PC-9 (cell line): ENCODE measurements at regions not wholly inside any gene's neighbourhood (a gene's known extent, or its start where the extent isn't known, plus 50 kb on each side); places are given as distances from the start of the nearest gene placed in this dataset.

Source experiments
- BruUV-seq: library from RNA; stranded (reverse); fragments of 400-500 nt; replicated peaks from 2 replicates; lab custom pipeline; 2021; lab: Mats Ljungman, UMichigan
- CTCF ChIA-PET: fragments of 300-600 bp; sonication (Branson Sonifier 250); formaldehyde crosslinking; loops from one replicate; lab custom pipeline; 2022; ENCODE audit warnings: antibody characterized with exemption; lab: Charles Lee
- POLR2A ChIA-PET: fragments of 300-600 bp; sonication (Branson Sonifier 250); formaldehyde crosslinking; loops from one replicate; lab custom pipeline; 2022; ENCODE audit warnings: antibody characterized with exemption; ENCODE audit not compliant: unreplicated experiment; lab: Charles Lee
- DNase-seq, 2 experiments: peaks; one replicate each; pipeline versions ENCODE4 v3.0.0 to v3.0.0-alpha.2; 2015 to 2022; ENCODE audit warnings: mixed read lengths in 1 of 2
- H2AFZ ChIP-seq: fragments of 200-600 bp; sonication (generic); 2 replicates; pipeline ENCODE4 v1.8.1; 2017; ENCODE audit warnings: antibody characterized with exemption
- H3F3A ChIP-seq: fragments of 200-600 bp; sonication (generic); 2 replicates; pipeline ENCODE4 v1.8.1; 2017; ENCODE audit warnings: antibody characterized with exemption, mild to moderate bottlenecking, low read depth; ENCODE audit not compliant: insufficient read depth
- H3K27ac ChIP-seq: fragments of 200-600 bp; sonication (generic); 2 replicates; pipeline ENCODE4 v1.6.1; 2016; ENCODE audit warnings: mixed run types
- H3K27me3 ChIP-seq: fragments of 200-600 bp; sonication (generic); 2 replicates; pipeline ENCODE4 v1.6.1; 2016; ENCODE audit warnings: low read depth, mixed run types; ENCODE audit not compliant: insufficient read depth
- H3K36me3 ChIP-seq: fragments of 200-600 bp; sonication (generic); 2 replicates; pipeline ENCODE4 v1.6.1; 2016; ENCODE audit warnings: low read depth, mixed run types
- H3K4me1 ChIP-seq: fragments of 200-600 bp; sonication (generic); replicated peaks from 2 replicates; pipeline ENCODE4 v1.6.1; 2016; ENCODE audit warnings: mixed run types; ENCODE audit not compliant: insufficient read depth
- H3K4me2 ChIP-seq: fragments of 200-600 bp; sonication (generic); 2 replicates; pipeline ENCODE4 v1.6.1; 2017; ENCODE audit warnings: mixed run types
- H3K4me3 ChIP-seq: fragments of 200-600 bp; sonication (generic); 2 replicates; pipeline ENCODE4 v1.6.1; 2016; ENCODE audit warnings: mixed run types
- H3K79me2 ChIP-seq: fragments of 200-600 bp; sonication (generic); 2 replicates; pipeline ENCODE4 v1.6.1; 2017; ENCODE audit warnings: low read depth, mixed run types
- H3K9me2 ChIP-seq: fragments of 200-600 bp; sonication (generic); 2 replicates; pipeline ENCODE4 v1.8.1; 2017; ENCODE audit warnings: mild to moderate bottlenecking; ENCODE audit not compliant: insufficient read depth
- H3K9me3 ChIP-seq: fragments of 200-600 bp; sonication (generic); 2 replicates; pipeline ENCODE4 v1.8.1; 2016; ENCODE audit warnings: low read depth; ENCODE audit not compliant: insufficient read depth
- H4K20me1 ChIP-seq: fragments of 200-600 bp; sonication (generic); 2 replicates; pipeline ENCODE4 v1.8.1; 2017; ENCODE audit not compliant: insufficient read depth
- CTCF ChIP-seq: fragments of 200-600 bp; sonication (generic); conservative IDR thresholded peaks from 2 replicates; pipeline ENCODE4 v1.6.1; 2017; ENCODE audit warnings: mixed run types, antibody characterized with exemption, mild to moderate bottlenecking, moderate library complexity
- EZH2 ChIP-seq: fragments of 200-600 bp; sonication (generic); IDR thresholded peaks from 2 replicates; pipeline ENCODE4 v1.8.0; 2017; ENCODE audit warnings: antibody characterized with exemption, low read depth
- intact Hi-C: fragments of 100-400 bp; cut with micrococcal nuclease; formaldehyde crosslinking; loops from one replicate; pipeline ENCODE4 v1.10.0; 2022; ENCODE audit not compliant: unreplicated experiment

DNA sequence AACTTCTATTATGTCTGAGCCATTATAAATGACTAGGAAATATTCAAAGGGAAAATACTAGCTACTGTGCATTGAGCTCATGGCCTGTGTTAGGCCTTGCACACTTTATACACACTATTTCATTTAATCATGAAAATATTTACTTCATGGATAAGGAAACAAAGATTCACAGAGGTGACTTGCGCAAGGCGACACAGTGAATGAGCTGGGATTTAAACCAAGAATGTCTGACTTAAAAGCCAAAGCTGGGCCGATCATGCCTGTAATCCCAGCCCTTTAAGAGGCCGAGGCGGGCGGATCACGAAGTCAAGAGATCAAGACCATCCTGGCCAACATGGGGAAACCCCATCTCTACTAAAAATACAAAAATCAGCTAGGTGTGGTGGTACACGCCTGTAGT lies 231.5 kb downstream of the MIAT start:
- no TSS peak for BruUV-seq
- H3K36me3 ChIP-seq: no peaks in the 10 kb centered on the region
- H3K9me2 ChIP-seq: no peaks in the 10 kb centered on the region
- POLR2A ChIA-PET: no interaction called here
- DNase-seq: no peak
- CTCF ChIA-PET: no interaction called here
- no peaks in the 10 kb centered on the region for H3K27me3 ChIP-seq
- no peak overlapping the region for H3K4me2 ChIP-seq
- intact Hi-C loops: no loop called here
- H3K4me1 ChIP-seq: no peaks in the 10 kb centered on the region
- no peak overlapping the region for H2AFZ ChIP-seq
- H3K4me3 ChIP-seq: no peak overlapping the region
- no peak overlapping the region for H3K27ac ChIP-seq
- no peaks in the 10 kb centered on the region for H3F3A ChIP-seq
- H3K9me3 ChIP-seq: no peaks in the 10 kb centered on the region
- TF ChIP-seq CTCF: no peak
- TF ChIP-seq EZH2: no peak
- no peaks in the 10 kb centered on the region for H3K79me2 ChIP-seq
- no peaks in the 10 kb centered on the region for H4K20me1 ChIP-seq

- no peak for TF ChIP-seq EZH2
- no peak for TF ChIP-seq CTCF
- peaks cover 7% of the 10 kb centered on the region for H3K4me1 ChIP-seq
- H3K4me3 ChIP-seq: no peak overlapping the region
- no peak overlapping the region for H3K4me2 ChIP-seq
- no peaks in the 10 kb centered on the region for H3K36me3 ChIP-seq
- H3F3A ChIP-seq: peaks cover 4% of the 10 kb centered on the region; the same call in 1 of the 2 replicates
- no peaks in the 10 kb centered on the region for H3K9me2 ChIP-seq
- H3K79me2 ChIP-seq: no peaks in the 10 kb centered on the region
- H3K27me3 ChIP-seq: no peaks in the 10 kb centered on the region
- intact Hi-C loops: no loop called here
- POLR2A ChIA-PET: no interaction called here
- DNase-seq: no peak
- no peak overlapping the region for H2AFZ ChIP-seq
- BruUV-seq: no TSS peak
- H3K9me3 ChIP-seq: no peaks in the 10 kb centered on the region
- no peaks in the 10 kb centered on the region for H4K20me1 ChIP-seq
- CTCF ChIA-PET: no interaction called here
- H3K27ac ChIP-seq: no peak overlapping the region
Measured at GRCh38 chr22:26889802-26890201, 232.4 kb downstream of the MIAT start.

DNA sequence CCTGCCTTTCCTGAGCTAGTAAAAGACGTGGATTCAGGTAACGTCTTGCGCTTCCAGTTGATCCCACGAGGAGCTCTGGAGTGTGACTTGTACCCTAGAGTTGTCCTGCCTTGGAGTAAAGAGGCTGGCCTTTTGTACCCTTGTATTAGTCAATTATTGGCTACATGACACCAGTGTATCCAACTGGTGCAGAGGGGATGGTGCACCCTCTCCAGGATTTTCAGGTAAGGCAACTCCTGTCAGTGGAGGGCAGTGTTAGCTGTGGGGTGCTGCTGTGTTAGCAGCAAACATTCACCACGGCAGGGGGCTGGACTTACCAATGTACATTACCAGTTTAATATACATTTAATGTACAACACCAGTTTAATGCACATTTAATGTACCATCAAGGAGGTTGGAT lies 233.5 kb downstream of the MIAT start:
- TF ChIP-seq CTCF: no peak
- TF ChIP-seq EZH2: no peak
- no TSS peak for BruUV-seq
- H3K36me3 ChIP-seq: no peaks in the 10 kb centered on the region
- no peak overlapping the region for H3K4me2 ChIP-seq
- peaks cover 16% of the 10 kb centered on the region for H3K4me1 ChIP-seq
- H3K9me3 ChIP-seq: no peaks in the 10 kb centered on the region
- H3K27ac ChIP-seq: no peak overlapping the region
- H3K4me3 ChIP-seq: no peak overlapping the region
- H3K9me2 ChIP-seq: no peaks in the 10 kb centered on the region
- intact Hi-C loops: no loop called here
- no peak for DNase-seq
- H3K27me3 ChIP-seq: no peaks in the 10 kb centered on the region
- no peaks in the 10 kb centered on the region for H4K20me1 ChIP-seq
- ChIA-PET POLR2A (interaction anchor here (0.7 kb wide), 1 partner anchor 62 kb away, joined by 5 read pairs; no protein-coding TSS in a partner anchor), CTCF (no interaction called here)
- H3K79me2 ChIP-seq: no peaks in the 10 kb centered on the region
- peaks cover 13% of the 10 kb centered on the region for H3F3A ChIP-seq
- H2AFZ ChIP-seq: no peak overlapping the region
